ENCODE measurements at regions not wholly inside any gene's neighbourhood (a gene's known extent, or its start where the extent isn't known, plus 50 kb on each side); places are given as distances from the start of the nearest gene placed in this dataset.

- no peak for TF ChIP-seq CTCF (IDR thresholded peaks at IDR 0.05)
- no peak for TF ChIP-seq POLR2A (IDR thresholded peaks at IDR 0.05)
Observed at GRCh38 chr18:22469926-22470247, 52.2 kb upstream of the CTAGE1 start.

All from Peyer's patch (tissue), 4 donors.